NB4 (cell line): ENCODE measurements at regions not wholly inside any gene's neighbourhood (a gene's known extent, or its start where the extent isn't known, plus 50 kb on each side); places are given as distances from the start of the nearest gene placed in this dataset.

Experiments used
- MAX ChIP-seq: IDR thresholded peaks from 2 replicates; pipeline ENCODE4 v1.6.1; 2011; ENCODE audit warnings: low read depth, low read length
- MYC ChIP-seq: IDR thresholded peaks from 2 replicates; pipeline ENCODE4 v1.6.1; 2011; ENCODE audit warnings: low read depth, low read length
- POLR2A ChIP-seq: IDR thresholded peaks from 2 replicates; pipeline ENCODE4 v1.6.1; 2011; ENCODE audit warnings: mild to moderate bottlenecking; ENCODE audit not compliant: insufficient read length; ENCODE audit errors: extremely low read depth
- TF ChIP-seq, protein P1 (sequence below): IDR thresholded peaks from one replicate; pipeline ENCODE4 v1.5.1; 2012; ENCODE audit warnings: low read depth, low read length

DNA sequence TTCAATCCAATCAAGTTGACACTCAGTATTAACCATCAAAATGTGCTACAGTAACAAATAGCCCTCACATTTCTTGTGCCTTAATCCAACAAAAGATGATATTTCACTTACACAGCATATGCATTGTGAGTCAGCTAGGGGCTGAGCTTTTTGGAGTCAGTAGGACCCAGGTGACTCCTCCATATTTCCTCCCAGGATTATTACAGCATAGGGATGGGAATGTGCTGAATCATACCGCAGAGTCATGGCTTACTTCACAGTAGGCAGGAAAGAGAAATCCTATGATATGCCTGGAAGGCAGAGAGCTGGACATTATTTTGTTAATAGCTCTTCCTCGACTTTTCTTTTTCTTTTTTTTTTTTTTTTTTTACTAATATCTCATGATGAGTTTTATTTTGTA, 153.3 kb downstream of the TMEM182 start:
- no peak for TF ChIP-seq MYC
- TF ChIP-seq, protein P1, sequence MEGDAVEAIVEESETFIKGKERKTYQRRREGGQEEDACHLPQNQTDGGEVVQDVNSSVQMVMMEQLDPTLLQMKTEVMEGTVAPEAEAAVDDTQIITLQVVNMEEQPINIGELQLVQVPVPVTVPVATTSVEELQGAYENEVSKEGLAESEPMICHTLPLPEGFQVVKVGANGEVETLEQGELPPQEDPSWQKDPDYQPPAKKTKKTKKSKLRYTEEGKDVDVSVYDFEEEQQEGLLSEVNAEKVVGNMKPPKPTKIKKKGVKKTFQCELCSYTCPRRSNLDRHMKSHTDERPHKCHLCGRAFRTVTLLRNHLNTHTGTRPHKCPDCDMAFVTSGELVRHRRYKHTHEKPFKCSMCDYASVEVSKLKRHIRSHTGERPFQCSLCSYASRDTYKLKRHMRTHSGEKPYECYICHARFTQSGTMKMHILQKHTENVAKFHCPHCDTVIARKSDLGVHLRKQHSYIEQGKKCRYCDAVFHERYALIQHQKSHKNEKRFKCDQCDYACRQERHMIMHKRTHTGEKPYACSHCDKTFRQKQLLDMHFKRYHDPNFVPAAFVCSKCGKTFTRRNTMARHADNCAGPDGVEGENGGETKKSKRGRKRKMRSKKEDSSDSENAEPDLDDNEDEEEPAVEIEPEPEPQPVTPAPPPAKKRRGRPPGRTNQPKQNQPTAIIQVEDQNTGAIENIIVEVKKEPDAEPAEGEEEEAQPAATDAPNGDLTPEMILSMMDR, result no peak
- TF ChIP-seq POLR2A, result no peak
- TF ChIP-seq MAX, result no peak
